GM19025 (cell line): ENCODE measurements at regions not wholly inside any gene's neighbourhood (a gene's known extent, or its start where the extent isn't known, plus 50 kb on each side); places are given as distances from the start of the nearest gene placed in this dataset.

ENCODE experiments used
- ATAC-seq: cut with Tn5 transposase; IDR thresholded peaks from one replicate; pipeline ENCODE4 v1.9.1; 2021; ENCODE audit warnings: mild to moderate bottlenecking, low read depth, moderate library complexity; ENCODE audit not compliant: unreplicated experiment

GRCh38 chr1:58390091-58390490 lies 156.4 kb downstream of the OMA1 start:
- no peak for ATAC-seq

- ATAC-seq = no peak
Measured at GRCh38 chr1:58380345-58380744, 166.2 kb downstream of the OMA1 start.

- no peak for ATAC-seq
Measured at GRCh38 chr1:58367217-58367616, 179.3 kb downstream of the OMA1 start.

GRCh38 chr1:58365328-58365727 lies 181.2 kb downstream of the OMA1 start:
- ATAC-seq = no peak

DNA sequence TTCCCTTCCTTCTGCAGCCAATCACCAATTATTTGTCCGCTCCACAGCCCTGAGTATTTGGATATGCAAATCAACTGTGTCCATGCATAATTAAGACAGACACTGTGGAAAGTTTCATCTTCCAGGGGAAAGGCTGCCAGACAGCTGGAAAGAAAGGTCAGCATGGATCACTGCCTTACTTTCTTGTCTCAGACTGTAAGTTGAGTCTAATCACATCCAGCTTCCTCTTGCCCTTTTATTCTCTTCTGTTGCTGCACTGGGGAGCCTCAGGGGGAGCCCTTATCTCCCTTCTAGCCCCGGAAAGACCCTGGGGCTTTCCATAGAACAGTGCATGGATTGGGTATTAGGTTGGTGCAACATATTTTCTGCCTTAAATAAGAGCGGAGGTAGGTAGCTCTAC lies 182.9 kb downstream of the OMA1 start:
- no peak for ATAC-seq

DNA sequence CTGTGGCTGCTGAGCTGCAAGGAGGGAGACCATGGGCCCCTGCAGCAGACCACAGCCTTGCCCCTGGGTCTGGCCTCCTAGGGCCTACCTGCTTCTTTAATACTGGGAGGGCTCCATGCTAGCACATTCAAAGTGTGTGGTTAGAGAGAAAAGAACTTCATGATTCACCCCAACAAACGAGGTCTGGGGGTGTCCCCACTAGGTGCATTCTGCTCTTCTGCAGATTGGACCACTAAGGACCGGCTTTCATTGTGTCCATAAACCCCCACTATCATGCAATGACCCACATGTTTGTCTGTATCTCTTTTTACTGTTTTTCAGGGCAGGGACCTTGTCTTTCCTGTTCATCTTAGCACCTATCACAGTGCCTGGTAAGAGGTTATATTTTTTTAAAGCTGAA lies 185.4 kb downstream of the OMA1 start:
- ATAC-seq = no peak

- no peak for ATAC-seq
Measured at GRCh38 chr1:58358346-58358745, 188.2 kb downstream of the OMA1 start.

DNA sequence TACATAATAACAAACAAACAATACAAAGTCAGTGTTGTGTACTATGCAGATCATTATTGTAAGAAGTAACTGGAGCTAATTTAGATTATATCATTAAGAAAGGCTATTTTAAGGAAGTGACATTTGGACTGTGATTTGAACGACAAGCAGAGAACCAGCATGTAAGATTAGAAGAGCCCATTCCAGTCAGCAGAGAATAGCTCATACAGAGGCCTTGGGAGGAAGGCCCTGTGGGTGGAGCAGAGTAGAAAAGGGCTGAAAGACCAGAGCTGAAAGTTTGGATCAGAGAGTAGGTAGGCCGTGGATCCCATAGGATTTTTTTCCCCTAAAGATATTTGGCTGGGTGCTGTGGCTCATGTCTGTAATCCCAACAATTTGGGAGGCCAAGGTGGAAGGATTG lies 190.1 kb downstream of the OMA1 start:
- ATAC-seq = no peak

DNA sequence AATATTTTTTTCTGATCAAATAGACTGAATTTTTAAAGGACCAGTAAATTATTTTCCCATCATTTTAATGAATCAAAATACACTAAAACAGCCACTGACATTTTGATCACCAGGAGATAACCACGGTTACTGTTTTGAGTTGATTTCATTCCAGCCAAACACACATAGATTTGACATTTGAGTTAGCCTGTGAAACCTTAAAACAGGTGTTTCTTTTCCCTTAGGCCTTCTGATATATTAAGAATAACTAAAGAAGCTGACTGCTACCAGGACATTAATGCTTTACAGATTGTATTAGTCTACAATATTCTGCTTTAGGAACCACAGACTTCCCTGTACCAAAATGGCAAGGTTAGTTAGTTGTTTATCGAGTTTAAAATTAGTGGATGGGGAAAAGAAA lies 193.4 kb downstream of the OMA1 start:
- no peak for ATAC-seq

- ATAC-seq = no peak
Measured at GRCh38 chr1:58352476-58353092, 193.9 kb downstream of the OMA1 start.

GRCh38 chr1:58346036-58346355 lies 200.5 kb downstream of the OMA1 start:
- ATAC-seq = no peak

DNA sequence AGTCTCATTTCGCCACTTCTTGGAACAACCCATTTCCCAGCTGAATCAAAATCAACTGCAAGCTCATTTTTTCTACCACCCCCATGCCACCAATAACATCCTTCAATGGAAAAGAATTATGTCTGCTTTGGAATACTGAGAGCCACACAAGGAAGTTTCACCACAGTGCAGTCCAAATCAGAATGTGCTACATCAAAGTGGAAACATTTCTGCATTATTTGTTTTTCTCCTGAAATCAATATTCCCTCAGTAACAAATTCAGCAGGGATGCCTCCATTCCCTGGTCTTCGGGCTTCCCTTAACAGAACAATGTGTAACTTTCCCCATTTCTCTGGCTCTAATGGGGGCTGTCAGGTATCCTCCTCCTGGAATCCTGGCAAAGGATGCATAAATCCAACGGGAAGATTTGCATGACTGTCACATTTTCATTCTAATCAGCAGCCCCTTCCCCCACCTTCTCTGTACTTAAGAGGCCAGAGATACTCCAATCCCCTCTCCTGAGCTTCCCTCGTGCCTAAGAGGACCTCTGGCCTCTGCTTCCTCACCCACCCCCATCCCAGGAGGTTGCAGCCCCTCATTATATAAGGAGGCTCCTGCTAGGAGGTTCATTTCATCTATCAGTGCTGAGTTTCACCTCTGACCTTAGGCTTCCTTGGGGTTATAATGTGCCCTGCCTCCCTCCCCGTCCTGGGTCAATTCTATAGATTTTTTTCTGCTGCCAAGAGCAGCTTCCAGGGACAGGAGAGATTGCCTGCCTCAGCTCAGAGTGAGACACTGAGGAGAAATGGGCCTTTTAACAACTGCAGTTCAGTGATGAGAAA lies 201.1 kb downstream of the OMA1 start:
- ATAC-seq = no peak

DNA sequence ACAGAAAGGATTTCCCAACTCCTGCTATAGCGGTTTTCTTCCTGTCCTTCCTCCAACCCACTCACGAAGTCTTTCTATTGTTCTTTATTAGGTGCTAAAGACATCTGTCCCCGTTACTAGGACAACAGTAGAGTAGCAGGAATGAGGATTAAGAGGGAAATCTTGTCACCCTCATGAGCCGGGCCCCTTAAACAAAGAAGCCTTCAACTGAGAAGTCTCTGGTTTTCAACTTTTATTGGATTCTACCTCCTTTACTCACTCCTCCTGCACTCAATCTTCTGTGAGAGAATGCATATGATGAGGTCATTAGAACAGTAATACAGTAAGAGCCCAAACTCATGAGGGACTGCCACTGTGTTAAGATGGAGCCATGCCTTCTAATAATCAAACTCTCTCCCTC lies 206.3 kb downstream of the OMA1 start:
- ATAC-seq = no peak

DNA sequence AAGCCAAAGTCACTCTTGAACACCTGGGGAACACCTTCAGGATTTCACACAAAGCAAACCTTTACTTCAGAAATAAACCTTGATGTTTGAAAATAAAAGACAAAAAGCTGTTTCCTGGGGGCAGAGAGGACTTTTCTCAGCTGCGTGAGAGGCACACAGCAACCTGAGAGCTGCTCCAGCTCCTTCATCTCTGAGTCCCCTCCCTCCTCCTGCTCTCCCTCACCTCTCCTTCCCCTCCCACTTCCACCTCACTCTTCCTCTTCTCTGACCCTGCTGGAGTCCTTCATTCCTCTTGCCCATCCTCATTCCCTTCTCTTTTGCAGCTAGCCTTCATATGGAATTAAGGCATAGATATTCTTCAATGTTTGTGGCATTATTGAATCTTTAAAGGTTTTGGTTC lies 208.4 kb downstream of the OMA1 start:
- ATAC-seq = no peak

DNA sequence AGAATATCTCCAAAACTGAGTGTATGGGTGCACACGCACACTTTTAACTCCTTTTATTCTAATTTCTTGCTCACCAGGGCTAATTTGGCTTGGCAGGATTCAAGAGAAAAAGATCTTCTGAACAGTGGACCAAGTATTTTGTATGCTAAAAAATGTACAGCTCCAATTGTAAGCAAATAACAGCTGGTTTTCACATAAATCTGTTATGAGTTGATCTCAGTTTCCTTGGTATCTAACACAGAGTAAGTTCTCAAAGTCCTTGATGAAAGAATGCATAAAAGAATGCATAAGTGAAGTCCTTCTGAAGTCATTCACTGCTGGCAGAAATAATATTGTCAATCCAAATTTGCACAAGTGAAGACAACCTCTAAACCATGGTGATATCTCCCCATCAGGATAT lies 213.0 kb downstream of the OMA1 start:
- ATAC-seq = no peak

- no peak for ATAC-seq
Measured at GRCh38 chr1:58331156-58331555, 215.4 kb downstream of the OMA1 start.

DNA sequence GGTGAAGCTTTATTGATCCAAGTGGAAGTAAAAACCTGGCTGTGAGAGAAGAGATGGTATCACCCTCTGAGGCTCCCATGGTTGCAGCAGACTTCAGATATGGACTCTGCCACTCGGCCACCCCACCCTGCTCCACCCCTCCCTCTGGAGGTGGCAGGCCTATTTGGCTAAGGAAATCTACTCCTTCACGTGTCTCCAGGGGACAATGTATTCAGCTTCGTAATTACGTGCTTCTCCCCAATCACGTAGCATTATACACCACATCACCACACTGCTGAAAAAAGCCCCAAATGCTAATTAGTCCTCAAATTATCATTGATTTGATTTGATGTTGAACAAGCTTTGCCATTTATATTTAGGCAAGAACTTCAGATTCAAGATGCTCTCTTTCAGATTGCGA lies 220.7 kb downstream of the OMA1 start:
- no peak for ATAC-seq

GRCh38 chr1:58324558-58324957 lies 222.0 kb downstream of the OMA1 start:
- no peak for ATAC-seq

DNA sequence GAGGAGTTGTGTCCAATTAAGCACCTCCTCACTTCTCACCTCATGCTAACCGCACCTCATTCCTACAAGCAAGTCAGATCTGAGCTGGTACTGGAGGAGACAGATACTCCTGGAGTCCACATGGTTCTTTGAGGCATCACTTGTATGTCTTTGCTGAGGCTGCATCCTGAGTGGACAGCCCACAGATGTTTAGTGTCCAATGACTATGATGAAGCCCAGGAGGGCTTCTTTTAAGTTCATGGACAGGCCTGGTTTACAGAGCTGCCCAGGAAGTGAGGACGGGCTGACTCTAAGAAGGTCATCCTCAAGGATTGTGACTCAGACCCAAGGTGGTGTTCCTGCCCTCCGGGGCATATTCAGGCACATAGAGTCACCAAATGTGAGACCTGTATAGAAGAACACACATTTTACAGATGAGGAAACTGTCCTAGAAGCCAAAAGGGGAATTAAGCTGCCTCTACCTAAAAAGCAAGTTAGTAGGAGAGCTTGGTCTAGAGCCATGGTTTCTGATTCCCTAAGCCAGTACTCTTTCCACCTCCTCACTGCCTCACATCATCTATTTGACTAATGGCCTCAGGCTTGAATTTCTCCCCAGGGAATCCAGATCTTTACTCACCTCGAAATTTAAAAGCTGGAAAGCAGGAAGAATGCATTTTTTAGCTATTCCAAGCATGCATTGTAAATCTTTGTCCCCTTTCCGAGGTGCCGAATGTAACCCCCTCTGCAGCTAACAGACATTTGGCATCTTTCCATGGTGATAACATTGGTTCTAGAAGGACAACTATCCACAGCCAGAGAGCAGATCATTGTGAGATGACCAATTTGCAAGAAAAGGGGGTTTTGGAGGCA lies 228.1 kb downstream of the OMA1 start:
- no peak for ATAC-seq

- no peak for ATAC-seq
Measured at GRCh38 chr1:58317694-58318093, 228.8 kb downstream of the OMA1 start.

DNA sequence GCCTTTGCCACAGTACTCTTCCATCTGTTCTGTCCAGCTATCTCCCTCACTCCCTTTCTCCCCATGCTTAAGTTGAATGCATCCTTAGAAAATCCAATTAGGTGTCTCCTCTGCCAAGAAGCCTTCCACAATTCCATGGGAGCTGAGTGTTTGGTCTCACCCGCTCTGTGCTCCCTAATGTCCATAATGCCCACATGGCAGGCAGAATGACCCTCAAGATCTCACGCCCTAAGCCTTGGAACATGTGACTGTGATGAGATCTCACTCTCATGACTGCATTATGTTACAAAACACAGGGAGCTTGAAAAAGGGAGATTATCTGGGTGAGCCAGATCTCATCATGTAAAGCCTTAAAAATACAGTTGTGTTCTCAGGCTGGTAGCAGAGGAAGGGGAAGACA lies 229.4 kb downstream of the OMA1 start:
- no peak for ATAC-seq

- ATAC-seq = no peak
Measured at GRCh38 chr1:58316141-58316540, 230.4 kb downstream of the OMA1 start.
